OCI-LY7 (cell line): ENCODE measurements at regions not wholly inside any gene's neighbourhood (a gene's known extent, or its start where the extent isn't known, plus 50 kb on each side); places are given as distances from the start of the nearest gene placed in this dataset.

ENCODE experiments used
- BruUV-seq: library from RNA; stranded (reverse); fragments of 400-500 nt; replicated peaks from 2 replicates; lab custom pipeline; 2021; lab: Mats Ljungman, UMichigan
- CTCF ChIA-PET: fragments of 300-600 bp; sonication (Branson Sonifier 250); formaldehyde crosslinking; loops from one replicate; lab custom pipeline; 2022; ENCODE audit warnings: antibody characterized with exemption; ENCODE audit not compliant: unreplicated experiment; lab: Charles Lee
- POLR2A ChIA-PET: fragments of 300-600 bp; sonication (Branson Sonifier 250); formaldehyde crosslinking; loops from one replicate; lab custom pipeline; 2022; ENCODE audit warnings: antibody characterized with exemption; lab: Charles Lee
- DNase-seq: peaks from one replicate; pipeline ENCODE4 v3.0.0-alpha.2; 2015; ENCODE audit warnings: low spot score
- H2AFZ ChIP-seq: fragments of 200-600 bp; sonication (generic), shearing (Covaris generic); 2 replicates; pipeline ENCODE4 v1.6.1; 2014; ENCODE audit warnings: mild to moderate bottlenecking, antibody characterized with exemption, low read length, moderate library complexity
- H3K27ac ChIP-seq: fragments of 200-600 bp; sonication (generic); 2 replicates; pipeline ENCODE4 v1.5.1; 2014; ENCODE audit warnings: mixed run types, low read depth, mild to moderate bottlenecking, moderate library complexity, low read length, inconsistent platforms; ENCODE audit not compliant: poor library complexity, severe bottlenecking
- H3K36me3 ChIP-seq: fragments of 200-600 bp; sonication (generic); 2 replicates; pipeline ENCODE4 v1.6.1; 2014; ENCODE audit warnings: mild to moderate bottlenecking, antibody characterized with exemption, low read length, moderate library complexity, mixed read lengths; ENCODE audit not compliant: insufficient read depth
- H3K4me1 ChIP-seq: fragments of 200-600 bp; sonication (generic); 2 replicates; pipeline ENCODE4 v1.5.1; 2014; ENCODE audit warnings: mild to moderate bottlenecking, low read length; ENCODE audit not compliant: insufficient read depth, poor library complexity, severe bottlenecking
- H3K4me2 ChIP-seq: fragments of 200-600 bp; sonication (generic); 2 replicates; pipeline ENCODE4 v1.6.1; 2014; ENCODE audit warnings: mild to moderate bottlenecking, low read length
- H3K4me3 ChIP-seq: fragments of 200-600 bp; sonication (generic); 2 replicates; pipeline ENCODE4 v1.5.1; 2014; ENCODE audit warnings: mild to moderate bottlenecking, low read depth, low read length; ENCODE audit not compliant: poor library complexity, severe bottlenecking
- H3K79me2 ChIP-seq: fragments of 200-600 bp; sonication (generic); 2 replicates; pipeline ENCODE4 v1.6.1; 2016; ENCODE audit warnings: low read depth, mild to moderate bottlenecking, low read length, moderate library complexity, mixed read lengths; ENCODE audit not compliant: insufficient read depth
- H3K9me2 ChIP-seq: fragments of 200-600 bp; sonication (generic); 2 replicates; pipeline ENCODE4 v1.6.1; 2016; ENCODE audit warnings: mild to moderate bottlenecking, low read length, mixed read lengths; ENCODE audit not compliant: insufficient read depth
- H3K9me3 ChIP-seq: fragments of 200-600 bp; sonication (generic); 2 replicates; pipeline ENCODE4 v1.6.1; 2014; ENCODE audit warnings: mild to moderate bottlenecking, mixed run types, low read length, mixed read lengths
- H4K20me1 ChIP-seq: fragments of 200-600 bp; sonication (generic); 2 replicates; pipeline ENCODE4 v1.6.1; 2014; ENCODE audit warnings: mild to moderate bottlenecking, antibody characterized with exemption, low read length, moderate library complexity, mixed read lengths; ENCODE audit not compliant: insufficient read depth
- EZH2phosphoT487 ChIP-seq: fragments of 200-600 bp; sonication (generic); IDR thresholded peaks from 2 replicates; pipeline ENCODE4 v1.6.1; 2018; ENCODE audit warnings: low read depth, borderline replicate concordance, mild to moderate bottlenecking, mixed run types, antibody characterized with exemption, low read length, moderate library complexity, mixed read lengths
- intact Hi-C: fragments of 100-400 bp; cut with micrococcal nuclease; formaldehyde crosslinking; loops from one replicate; pipeline ENCODE4 v1.10.0; 2022; ENCODE audit not compliant: unreplicated experiment
- TF ChIP-seq, protein P1 (sequence below): fragments of 200-600 bp; sonication (generic); conservative IDR thresholded peaks from 2 replicates; pipeline ENCODE4 v1.5.1; 2014; ENCODE audit warnings: mild to moderate bottlenecking, antibody characterized with exemption, low read length, moderate library complexity, mixed read lengths

GRCh38 chr4:28523681-28524190 lies 1663.1 kb downstream of the STIM2 start:
- Histone ChIP-seq H3K27ac (no peak overlapping the region), H3K36me3 (no peaks in the 10 kb centered on the region), H3K4me3 (no peak overlapping the region), H3K4me2 (no peak overlapping the region), H3K9me2 (no peaks in the 10 kb centered on the region), H2AFZ (no peak overlapping the region), H3K4me1 (no peaks in the 10 kb centered on the region), H4K20me1 (no peaks in the 10 kb centered on the region), H3K79me2 (no peaks in the 10 kb centered on the region), H3K9me3 (no peaks in the 10 kb centered on the region)
- intact Hi-C loops: no loop called here
- ChIA-PET POLR2A (no interaction called here), CTCF (no interaction called here)
- BruUV-seq: no TSS peak
- TF ChIP-seq EZH2phosphoT487: no peak
- TF ChIP-seq, protein P1, sequence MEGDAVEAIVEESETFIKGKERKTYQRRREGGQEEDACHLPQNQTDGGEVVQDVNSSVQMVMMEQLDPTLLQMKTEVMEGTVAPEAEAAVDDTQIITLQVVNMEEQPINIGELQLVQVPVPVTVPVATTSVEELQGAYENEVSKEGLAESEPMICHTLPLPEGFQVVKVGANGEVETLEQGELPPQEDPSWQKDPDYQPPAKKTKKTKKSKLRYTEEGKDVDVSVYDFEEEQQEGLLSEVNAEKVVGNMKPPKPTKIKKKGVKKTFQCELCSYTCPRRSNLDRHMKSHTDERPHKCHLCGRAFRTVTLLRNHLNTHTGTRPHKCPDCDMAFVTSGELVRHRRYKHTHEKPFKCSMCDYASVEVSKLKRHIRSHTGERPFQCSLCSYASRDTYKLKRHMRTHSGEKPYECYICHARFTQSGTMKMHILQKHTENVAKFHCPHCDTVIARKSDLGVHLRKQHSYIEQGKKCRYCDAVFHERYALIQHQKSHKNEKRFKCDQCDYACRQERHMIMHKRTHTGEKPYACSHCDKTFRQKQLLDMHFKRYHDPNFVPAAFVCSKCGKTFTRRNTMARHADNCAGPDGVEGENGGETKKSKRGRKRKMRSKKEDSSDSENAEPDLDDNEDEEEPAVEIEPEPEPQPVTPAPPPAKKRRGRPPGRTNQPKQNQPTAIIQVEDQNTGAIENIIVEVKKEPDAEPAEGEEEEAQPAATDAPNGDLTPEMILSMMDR: no peak
- DNase-seq: no peak

DNA sequence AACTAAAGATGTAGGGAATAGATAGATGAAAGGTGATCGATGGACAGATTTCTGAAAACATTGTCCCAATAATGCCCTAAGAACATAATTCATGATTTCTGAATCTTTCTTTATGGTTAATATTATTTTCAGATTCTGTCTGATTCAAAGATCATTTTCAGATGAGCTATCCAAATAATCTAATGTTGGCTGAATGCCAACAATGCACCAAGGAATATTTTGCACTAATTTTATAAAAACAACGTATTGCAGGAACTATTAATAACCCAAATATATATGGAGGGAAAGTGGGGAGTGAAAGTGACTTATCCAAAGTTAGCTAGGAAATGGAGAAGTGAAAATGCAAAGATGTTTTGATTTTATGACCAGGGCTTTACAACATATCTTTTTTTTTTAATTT lies 1675.5 kb downstream of the STIM2 start:
- Histone ChIP-seq H4K20me1 (no peaks in the 10 kb centered on the region), H3K4me1 (no peaks in the 10 kb centered on the region), H3K27ac (no peak overlapping the region), H3K79me2 (no peaks in the 10 kb centered on the region), H3K4me2 (no peak overlapping the region), H3K4me3 (no peak overlapping the region), H2AFZ (no peak overlapping the region), H3K9me3 (no peaks in the 10 kb centered on the region), H3K9me2 (no peaks in the 10 kb centered on the region), H3K36me3 (no peaks in the 10 kb centered on the region)
- no TSS peak for BruUV-seq
- no peak for DNase-seq
- intact Hi-C loops: no loop called here
- ChIA-PET POLR2A (no interaction called here), CTCF (no interaction called here)
- TF ChIP-seq, protein P1: no peak
- TF ChIP-seq EZH2phosphoT487: no peak

DNA sequence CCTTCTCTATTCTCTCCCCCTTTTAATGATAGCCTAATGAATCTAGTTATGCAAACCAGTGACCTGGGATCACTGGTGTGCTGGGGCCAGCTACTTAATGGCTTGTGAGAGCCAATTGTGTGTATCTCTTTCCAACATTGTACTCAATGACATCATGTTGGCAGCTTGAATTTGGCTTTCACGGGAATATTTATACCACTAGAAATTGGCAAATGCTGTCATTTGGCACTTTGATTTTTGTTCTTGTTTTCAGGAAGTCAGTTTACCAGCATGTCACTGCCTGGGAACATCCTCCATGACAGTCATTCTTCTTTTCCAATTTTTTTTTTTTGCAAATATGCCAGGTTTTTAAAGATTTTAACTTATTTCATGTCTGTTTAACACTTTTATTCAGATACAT lies 1685.3 kb downstream of the STIM2 start:
- H3K4me1 ChIP-seq: no peaks in the 10 kb centered on the region
- TF ChIP-seq EZH2phosphoT487: no peak
- TF ChIP-seq, protein P1: no peak
- no peaks in the 10 kb centered on the region for H3K36me3 ChIP-seq
- H3K9me3 ChIP-seq: no peaks in the 10 kb centered on the region
- no peaks in the 10 kb centered on the region for H3K79me2 ChIP-seq
- H3K4me2 ChIP-seq: no peak overlapping the region
- DNase-seq: no peak
- no TSS peak for BruUV-seq
- ChIA-PET CTCF (no interaction called here), POLR2A (no interaction called here)
- H3K4me3 ChIP-seq: no peak overlapping the region
- no peaks in the 10 kb centered on the region for H4K20me1 ChIP-seq
- intact Hi-C loops: no loop called here
- H2AFZ ChIP-seq: no peak overlapping the region
- no peak overlapping the region for H3K27ac ChIP-seq
- no peaks in the 10 kb centered on the region for H3K9me2 ChIP-seq
